ENCODE measurements at regions not wholly inside any gene's neighbourhood (a gene's known extent, or its start where the extent isn't known, plus 50 kb on each side); places are given as distances from the start of the nearest gene placed in this dataset.

DNA sequence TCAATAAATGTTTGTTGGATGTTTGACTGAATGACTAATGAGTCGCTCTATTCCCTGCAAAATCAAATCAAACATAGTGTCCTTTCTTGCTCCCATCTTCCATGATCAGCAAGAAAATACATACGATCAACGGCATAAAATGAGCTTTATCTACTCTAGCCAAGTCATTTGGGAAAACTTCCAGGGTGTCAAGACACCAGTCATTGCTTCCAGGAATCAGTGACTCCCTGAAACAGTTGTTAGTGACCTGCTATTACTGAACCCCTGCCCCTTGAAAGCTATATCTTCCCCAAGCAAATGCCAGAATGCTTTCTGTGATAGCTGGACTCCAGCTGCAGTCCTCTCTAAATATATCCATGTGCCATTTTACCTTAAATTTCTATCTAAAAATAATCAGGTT, 169.5 kb upstream of the SSTR1 start:
- TF ChIP-seq, protein P1, sequence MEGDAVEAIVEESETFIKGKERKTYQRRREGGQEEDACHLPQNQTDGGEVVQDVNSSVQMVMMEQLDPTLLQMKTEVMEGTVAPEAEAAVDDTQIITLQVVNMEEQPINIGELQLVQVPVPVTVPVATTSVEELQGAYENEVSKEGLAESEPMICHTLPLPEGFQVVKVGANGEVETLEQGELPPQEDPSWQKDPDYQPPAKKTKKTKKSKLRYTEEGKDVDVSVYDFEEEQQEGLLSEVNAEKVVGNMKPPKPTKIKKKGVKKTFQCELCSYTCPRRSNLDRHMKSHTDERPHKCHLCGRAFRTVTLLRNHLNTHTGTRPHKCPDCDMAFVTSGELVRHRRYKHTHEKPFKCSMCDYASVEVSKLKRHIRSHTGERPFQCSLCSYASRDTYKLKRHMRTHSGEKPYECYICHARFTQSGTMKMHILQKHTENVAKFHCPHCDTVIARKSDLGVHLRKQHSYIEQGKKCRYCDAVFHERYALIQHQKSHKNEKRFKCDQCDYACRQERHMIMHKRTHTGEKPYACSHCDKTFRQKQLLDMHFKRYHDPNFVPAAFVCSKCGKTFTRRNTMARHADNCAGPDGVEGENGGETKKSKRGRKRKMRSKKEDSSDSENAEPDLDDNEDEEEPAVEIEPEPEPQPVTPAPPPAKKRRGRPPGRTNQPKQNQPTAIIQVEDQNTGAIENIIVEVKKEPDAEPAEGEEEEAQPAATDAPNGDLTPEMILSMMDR (IDR thresholded peaks at IDR 0.05): no peak
- TF ChIP-seq POLR2A (IDR thresholded peaks at IDR 0.05) (no peak), EP300 (IDR thresholded peaks at IDR 0.05) (no peak)

All from ovary (tissue), 3 donors.